ENCODE measurements at regions not wholly inside any gene's neighbourhood (a gene's known extent, or its start where the extent isn't known, plus 50 kb on each side); places are given as distances from the start of the nearest gene placed in this dataset.

DNA sequence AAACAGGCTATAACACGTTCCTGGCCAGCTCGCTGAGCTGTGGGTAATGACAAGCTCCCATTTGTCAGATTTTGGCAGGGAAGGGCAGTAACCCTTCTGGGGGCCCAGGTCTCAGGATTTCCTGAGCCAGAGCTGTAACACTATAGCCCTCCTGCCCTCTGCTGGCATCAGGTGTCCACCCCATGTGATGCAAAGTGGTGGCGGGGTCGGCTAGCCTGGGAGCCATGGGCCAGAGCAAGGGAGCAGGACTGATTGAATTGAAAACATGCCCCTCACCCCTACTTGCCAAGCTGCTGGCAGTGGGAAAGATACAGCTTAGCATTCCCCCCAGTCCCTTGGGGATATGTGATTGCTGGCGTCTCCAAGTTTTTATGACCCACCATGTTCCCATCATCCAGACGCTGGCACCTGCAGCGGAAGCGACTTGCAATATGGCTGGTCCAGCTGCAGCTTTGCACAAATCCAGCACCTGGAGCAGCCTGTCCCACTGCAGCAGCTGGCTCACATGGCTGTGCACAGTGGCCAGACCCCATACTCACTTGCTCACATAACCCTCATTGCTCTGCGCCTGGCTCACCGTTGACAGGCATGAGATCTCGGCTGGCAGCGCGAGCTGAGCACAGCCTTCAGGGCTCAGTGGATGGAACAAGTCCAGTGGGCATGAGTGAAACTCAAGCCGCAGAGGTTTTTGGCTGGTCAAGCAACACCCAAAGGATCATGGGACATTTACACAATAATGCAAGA, 1147.8 kb downstream of the JRKL start:
- TF ChIP-seq POLR2A (IDR thresholded peaks at IDR 0.05; ENCODE audit: low read depth, low read length) (no peak), TAF1 (IDR thresholded peaks at IDR 0.05; ENCODE audit: low read depth, low read length) (no peak), SPI1 (IDR thresholded peaks at IDR 0.05; ENCODE audit: low read depth, low read length) (no peak), POLR2AphosphoS5 (IDR thresholded peaks at IDR 0.05; ENCODE audit: low read depth, low read length) (no peak), PAX5 (IDR thresholded peaks at IDR 0.05; ENCODE audit: insufficient read depth, low read length, severe bottlenecking) (no peak), POU2F2 (IDR thresholded peaks at IDR 0.05; ENCODE audit: low read depth, low read length) (no peak)

All from GM12891 (cell line).